ENCODE measurements at regions not wholly inside any gene's neighbourhood (a gene's known extent, or its start where the extent isn't known, plus 50 kb on each side); places are given as distances from the start of the nearest gene placed in this dataset.

- H3K27ac ChIP-seq (ENCODE audit: low read length in 2 of 2): no peak overlapping the region
- H3K9ac ChIP-seq (ENCODE audit: low read length): no peak overlapping the region
- no peak overlapping the region for H3K4me2 ChIP-seq (replicated peaks; ENCODE audit: low read depth, low read length, poor library complexity, severe bottlenecking)
- Mint-ChIP-seq H3K9me3 (ENCODE audit: insufficient read depth) (no peaks in the 10 kb centered on the region), H3K4me1 (no peaks in the 10 kb centered on the region), H3K4me3 (no peak overlapping the region), H3K27ac (no peak overlapping the region), H3K27me3 (peaks cover 10% of the 10 kb centered on the region)
- H3K9me3 ChIP-seq (ENCODE audit: control extremely low read depth in 1 of 3, control insufficient read depth in 2 of 3, insufficient read depth in 1 of 3, low read length in 2 of 3): no peaks in the 10 kb centered on the region
- POLR2A ChIA-PET: no interaction called here
- H4K20me1 ChIP-seq (ENCODE audit: control insufficient read depth, insufficient read depth, low read length, poor library complexity, severe bottlenecking): no peaks in the 10 kb centered on the region
- TF ChIP-seq EZH2 (IDR thresholded peaks at IDR 0.05; ENCODE audit: borderline replicate concordance, insufficient read depth, low read depth, low read length, poor library complexity, severe bottlenecking): no peak
- no peak for TF ChIP-seq CTCF (IDR thresholded peaks at IDR 0.05)
- WGBS (ENCODE audit: insufficient coverage): 100% methylated on average over 4 of the region's 6 CpGs
- intact Hi-C loops (cut with micrococcal nuclease): loop anchor here (5.0 kb wide), 1 partner anchor 501 kb away; no protein-coding TSS in a partner anchor
- peaks cover 0 to 3% (median 2%) of the 10 kb centered on the region in 4 experiments for H3K27me3 ChIP-seq (replicated peaks in 1 of 4; ENCODE audit: control extremely low read depth in 1 of 4, control insufficient read depth in 3 of 4, insufficient read depth in 4 of 4, low read length in 3 of 4)
- CTCF ChIA-PET: no interaction called here
- ATAC-seq (ENCODE audit: low read depth) (no peak), DNase-seq (no peak)
- no peak overlapping the region for H2AFZ ChIP-seq (ENCODE audit: insufficient read depth, low read depth, low read length, poor library complexity, severe bottlenecking)
- H3K36me3 ChIP-seq (replicated peaks in 1 of 2; ENCODE audit: control extremely low read depth in 1 of 2, control insufficient read depth in 1 of 2, extremely low read depth in 1 of 2, insufficient read depth in 2 of 2, low read length in 1 of 2): no peaks in the 10 kb centered on the region
- no peak overlapping the region for H3K4me3 ChIP-seq (ENCODE audit: control extremely low read depth in 1 of 5, extremely low read depth in 1 of 5, insufficient read depth in 1 of 5, low read depth in 2 of 5, low read length in 4 of 5)
- no peaks in the 10 kb centered on the region for H3K79me2 ChIP-seq (ENCODE audit: control insufficient read depth, insufficient read depth, low read length)
- no peaks in the 10 kb centered on the region for H3K4me1 ChIP-seq (ENCODE audit: control insufficient read depth in 2 of 2, insufficient read depth in 2 of 2, low read length in 2 of 2)
Measured at GRCh38 chr14:55840821-55841220, 260.8 kb downstream of the KTN1 start.

GRCh38 chr14:55841625-55842024 is 261.6 kb downstream of the KTN1 start:
- Histone ChIP-seq H3K9me3 (ENCODE audit: control extremely low read depth in 1 of 3, control insufficient read depth in 2 of 3, insufficient read depth in 1 of 3, low read length in 2 of 3) (no peaks in the 10 kb centered on the region), H3K9ac (ENCODE audit: low read length) (no peak overlapping the region), H3K4me1 (ENCODE audit: control insufficient read depth in 2 of 2, insufficient read depth in 2 of 2, low read length in 2 of 2) (no peaks in the 10 kb centered on the region), H3K79me2 (ENCODE audit: control insufficient read depth, insufficient read depth, low read length) (no peaks in the 10 kb centered on the region), H4K20me1 (ENCODE audit: control insufficient read depth, insufficient read depth, low read length, poor library complexity, severe bottlenecking) (no peaks in the 10 kb centered on the region), H3K4me2 (replicated peaks; ENCODE audit: low read depth, low read length, poor library complexity, severe bottlenecking) (no peak overlapping the region), H3K27me3 (replicated peaks in 1 of 4; ENCODE audit: control extremely low read depth in 1 of 4, control insufficient read depth in 3 of 4, insufficient read depth in 4 of 4, low read length in 3 of 4) (no peaks in the 10 kb centered on the region), H3K27ac (ENCODE audit: low read length in 2 of 2) (no peak overlapping the region), H3K36me3 (replicated peaks in 1 of 2; ENCODE audit: control extremely low read depth in 1 of 2, control insufficient read depth in 1 of 2, extremely low read depth in 1 of 2, insufficient read depth in 2 of 2, low read length in 1 of 2) (no peaks in the 10 kb centered on the region), H2AFZ (ENCODE audit: insufficient read depth, low read depth, low read length, poor library complexity, severe bottlenecking) (no peak overlapping the region), H3K4me3 (ENCODE audit: control extremely low read depth in 1 of 5, extremely low read depth in 1 of 5, insufficient read depth in 1 of 5, low read depth in 2 of 5, low read length in 4 of 5) (no peak overlapping the region)
- no peaks in the 10 kb centered on the region for H3K9me3 Mint-ChIP-seq (ENCODE audit: insufficient read depth)
- H3K27ac Mint-ChIP-seq: no peak overlapping the region
- intact Hi-C loops (cut with micrococcal nuclease): loop anchor here (5.0 kb wide), 1 partner anchor 501 kb away; no protein-coding TSS in a partner anchor
- POLR2A ChIA-PET: no interaction called here
- no peaks in the 10 kb centered on the region for H3K4me1 Mint-ChIP-seq
- ATAC-seq (ENCODE audit: low read depth) (no peak), DNase-seq (no peak)
- peaks cover 7% of the 10 kb centered on the region for H3K27me3 Mint-ChIP-seq
- no peak overlapping the region for H3K4me3 Mint-ChIP-seq
- TF ChIP-seq CTCF (IDR thresholded peaks at IDR 0.05): no peak
- TF ChIP-seq EZH2 (IDR thresholded peaks at IDR 0.05; ENCODE audit: borderline replicate concordance, insufficient read depth, low read depth, low read length, poor library complexity, severe bottlenecking): no peak
- 88% methylated on average over 4 of the region's 6 CpGs for WGBS (ENCODE audit: insufficient coverage)
- CTCF ChIA-PET: no interaction called here

All from B cell (primary cell).